ENCODE measurements at regions not wholly inside any gene's neighbourhood (a gene's known extent, or its start where the extent isn't known, plus 50 kb on each side); places are given as distances from the start of the nearest gene placed in this dataset.
"Not testable (repeated sequence)": the region's sequence is repeated elsewhere in the genome, so short reads cannot be mapped to it uniquely, and the experiment has no call there.

DNA sequence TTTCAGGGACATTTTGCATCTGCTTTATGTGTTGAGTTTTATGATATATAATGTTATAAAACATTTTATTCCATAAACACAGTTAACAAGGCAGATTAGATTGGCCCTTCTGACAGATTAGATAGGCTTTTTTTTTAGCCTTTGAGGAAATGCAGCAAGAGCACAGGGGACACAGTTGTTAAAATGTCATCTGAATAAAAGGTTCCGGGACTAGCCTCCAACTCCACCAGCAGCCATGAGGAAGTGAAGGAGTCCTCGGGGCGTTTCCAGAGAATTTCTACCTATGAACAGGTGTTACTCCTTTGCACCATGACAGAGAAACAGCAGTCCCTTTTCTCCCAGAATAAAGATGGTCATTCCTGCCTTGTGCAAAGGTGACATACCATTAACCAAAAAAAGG lies 167.8 kb upstream of the KBTBD8 start:
- TF ChIP-seq, protein P1, sequence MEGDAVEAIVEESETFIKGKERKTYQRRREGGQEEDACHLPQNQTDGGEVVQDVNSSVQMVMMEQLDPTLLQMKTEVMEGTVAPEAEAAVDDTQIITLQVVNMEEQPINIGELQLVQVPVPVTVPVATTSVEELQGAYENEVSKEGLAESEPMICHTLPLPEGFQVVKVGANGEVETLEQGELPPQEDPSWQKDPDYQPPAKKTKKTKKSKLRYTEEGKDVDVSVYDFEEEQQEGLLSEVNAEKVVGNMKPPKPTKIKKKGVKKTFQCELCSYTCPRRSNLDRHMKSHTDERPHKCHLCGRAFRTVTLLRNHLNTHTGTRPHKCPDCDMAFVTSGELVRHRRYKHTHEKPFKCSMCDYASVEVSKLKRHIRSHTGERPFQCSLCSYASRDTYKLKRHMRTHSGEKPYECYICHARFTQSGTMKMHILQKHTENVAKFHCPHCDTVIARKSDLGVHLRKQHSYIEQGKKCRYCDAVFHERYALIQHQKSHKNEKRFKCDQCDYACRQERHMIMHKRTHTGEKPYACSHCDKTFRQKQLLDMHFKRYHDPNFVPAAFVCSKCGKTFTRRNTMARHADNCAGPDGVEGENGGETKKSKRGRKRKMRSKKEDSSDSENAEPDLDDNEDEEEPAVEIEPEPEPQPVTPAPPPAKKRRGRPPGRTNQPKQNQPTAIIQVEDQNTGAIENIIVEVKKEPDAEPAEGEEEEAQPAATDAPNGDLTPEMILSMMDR (IDR thresholded peaks at IDR 0.05; ENCODE audit: borderline replicate concordance, insufficient read depth, low read depth, low read length) = no peak
- H3K4me3 ChIP-seq (ENCODE audit: low read depth, low read length) = no peak overlapping the region

DNA sequence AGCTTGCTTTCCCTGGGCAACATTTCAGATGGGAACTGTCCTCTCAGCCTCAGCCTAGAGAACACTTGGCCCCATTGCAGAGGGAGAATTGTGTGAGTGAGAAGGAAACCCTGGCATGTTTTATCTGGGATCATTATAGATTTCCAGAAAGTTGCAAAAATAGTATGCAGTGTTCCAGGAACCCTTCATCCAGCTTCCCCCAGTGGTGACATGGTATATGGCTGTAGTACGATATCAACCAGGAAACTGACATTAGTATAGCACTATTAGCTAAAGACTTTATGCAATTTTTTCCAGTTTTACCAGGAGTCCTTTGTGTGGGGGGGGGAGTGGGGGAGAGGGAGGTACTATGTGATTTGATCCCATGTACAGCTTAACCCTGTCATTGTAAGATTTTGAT lies 166.2 kb upstream of the KBTBD8 start:
- TF ChIP-seq, protein P1 (IDR thresholded peaks at IDR 0.05; ENCODE audit: borderline replicate concordance, insufficient read depth, low read depth, low read length) = no peak
- no peak overlapping the region for H3K4me3 ChIP-seq (ENCODE audit: low read depth, low read length)

DNA sequence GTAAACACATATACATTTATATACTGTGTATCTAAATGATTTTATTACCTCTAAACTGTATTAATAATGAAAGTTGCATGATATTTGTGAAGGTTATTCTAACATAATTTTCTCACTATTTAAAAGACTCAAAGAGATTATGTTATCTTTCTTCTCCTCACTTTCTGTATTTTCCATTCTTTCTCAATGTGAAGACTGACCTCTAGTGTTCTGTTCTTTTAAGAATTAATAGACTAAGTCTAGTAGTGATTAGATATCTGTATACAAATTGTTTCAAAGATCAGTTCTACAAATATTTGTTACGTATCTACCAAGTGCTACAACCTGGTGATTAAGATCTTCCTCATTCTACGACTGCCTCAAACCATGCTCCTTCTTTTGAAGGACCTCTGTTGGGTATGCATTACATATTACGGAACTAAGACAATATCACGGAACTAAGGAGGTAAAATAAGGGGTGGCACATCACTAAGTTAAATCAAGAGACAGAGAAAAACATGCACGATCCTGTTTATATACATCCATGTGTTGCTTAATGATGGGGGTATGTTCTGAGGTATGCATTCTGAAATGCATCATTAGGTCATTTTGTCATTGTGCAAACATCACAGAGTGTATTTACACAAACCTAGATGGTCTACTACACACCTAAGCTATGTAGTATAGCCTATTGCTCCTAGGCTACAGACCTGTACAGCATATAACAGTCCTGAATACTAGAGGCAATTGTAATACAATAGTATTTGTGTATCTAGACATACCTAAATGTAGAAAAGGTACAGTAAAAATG lies 161.5 kb upstream of the KBTBD8 start:
- TF ChIP-seq, protein P1 (IDR thresholded peaks at IDR 0.05; ENCODE audit: borderline replicate concordance, insufficient read depth, low read depth, low read length) = no peak

DNA sequence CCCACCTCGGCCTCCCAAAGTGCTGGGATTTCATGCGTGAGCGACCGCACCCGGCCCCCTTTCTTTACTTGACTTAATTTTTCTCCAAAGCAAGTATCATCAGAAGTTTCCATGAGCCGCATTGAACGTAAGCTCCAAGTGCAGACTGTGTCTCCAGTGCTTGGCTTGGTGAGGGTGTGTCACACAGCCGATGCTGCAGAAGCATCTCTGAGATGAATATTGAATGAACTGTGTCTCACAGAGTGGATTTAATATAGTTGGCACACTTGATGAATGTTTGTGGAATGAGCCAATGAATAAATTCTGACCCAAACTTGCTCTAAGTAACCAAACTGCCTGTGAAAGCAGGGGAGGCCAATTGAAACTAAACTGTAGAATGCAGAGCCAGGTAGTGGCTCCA lies 159.4 kb upstream of the KBTBD8 start:
- H3K4me3 ChIP-seq (ENCODE audit: low read depth, low read length) = no peak overlapping the region
- TF ChIP-seq, protein P1 (IDR thresholded peaks at IDR 0.05; ENCODE audit: borderline replicate concordance, insufficient read depth, low read depth, low read length) = no peak

More for the DNA sequence above, 161.5 kb upstream of the KBTBD8 start:
- H3K4me3 ChIP-seq (ENCODE audit: low read depth, low read length) = no peak overlapping the region

DNA sequence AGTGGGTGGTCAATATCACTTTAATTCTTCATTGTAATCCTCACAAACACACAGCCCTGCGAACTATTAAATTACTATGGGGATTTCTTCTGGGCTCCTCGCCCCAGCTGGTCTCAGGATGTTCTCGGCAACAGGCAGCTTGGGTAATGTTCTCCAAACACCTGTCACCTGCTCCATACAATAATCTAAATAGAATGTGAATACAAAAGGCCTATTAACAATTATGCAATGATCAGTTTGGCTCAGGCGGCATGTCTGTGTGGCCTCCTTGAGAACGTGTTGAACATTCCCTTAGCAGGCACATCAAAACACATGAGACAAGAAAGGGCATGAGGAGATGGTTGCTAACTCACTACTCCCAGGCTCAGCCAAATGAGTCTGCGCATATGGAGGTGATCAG lies 158.6 kb upstream of the KBTBD8 start:
- TF ChIP-seq, protein P1 (IDR thresholded peaks at IDR 0.05; ENCODE audit: borderline replicate concordance, insufficient read depth, low read depth, low read length) = no peak

DNA sequence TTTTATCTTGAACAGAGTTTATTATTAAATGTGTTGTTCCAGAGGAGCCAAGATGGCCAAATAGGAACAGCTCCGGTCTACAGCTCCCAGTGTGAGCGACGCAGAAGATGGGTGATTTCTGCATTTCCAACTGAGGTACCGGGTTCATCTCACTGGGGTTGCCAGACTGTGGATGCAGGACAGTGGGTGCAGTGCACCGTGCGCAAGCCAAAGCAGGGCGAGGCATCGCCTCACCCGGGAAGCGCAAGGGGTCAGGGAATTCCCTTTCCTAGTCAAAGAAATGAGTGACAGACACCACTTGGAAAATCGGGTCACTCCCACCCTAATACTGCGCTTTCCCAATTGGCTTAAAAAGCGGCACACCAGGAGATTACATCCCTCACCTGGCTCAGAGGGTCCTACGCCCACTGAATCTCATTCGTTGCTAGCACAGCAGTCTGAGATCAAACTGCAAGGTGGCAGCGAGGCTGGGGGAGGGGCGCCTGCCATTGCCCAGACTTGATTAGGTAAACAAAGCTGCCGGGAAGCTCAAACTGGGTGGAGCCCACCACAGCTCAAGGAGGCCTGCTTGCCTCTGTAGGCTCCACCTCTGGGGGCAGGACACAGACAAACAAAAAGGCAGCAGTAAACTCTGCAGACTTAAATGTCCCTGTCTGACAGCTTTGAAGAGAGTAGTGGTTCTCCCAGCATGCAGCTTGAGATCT lies 155.2 kb upstream of the KBTBD8 start:
- not testable (repeated sequence) for H3K4me3 ChIP-seq (ENCODE audit: low read depth, low read length)

More for the DNA sequence above, 158.6 kb upstream of the KBTBD8 start:
- H3K4me3 ChIP-seq (ENCODE audit: low read depth, low read length) = no peak overlapping the region

DNA sequence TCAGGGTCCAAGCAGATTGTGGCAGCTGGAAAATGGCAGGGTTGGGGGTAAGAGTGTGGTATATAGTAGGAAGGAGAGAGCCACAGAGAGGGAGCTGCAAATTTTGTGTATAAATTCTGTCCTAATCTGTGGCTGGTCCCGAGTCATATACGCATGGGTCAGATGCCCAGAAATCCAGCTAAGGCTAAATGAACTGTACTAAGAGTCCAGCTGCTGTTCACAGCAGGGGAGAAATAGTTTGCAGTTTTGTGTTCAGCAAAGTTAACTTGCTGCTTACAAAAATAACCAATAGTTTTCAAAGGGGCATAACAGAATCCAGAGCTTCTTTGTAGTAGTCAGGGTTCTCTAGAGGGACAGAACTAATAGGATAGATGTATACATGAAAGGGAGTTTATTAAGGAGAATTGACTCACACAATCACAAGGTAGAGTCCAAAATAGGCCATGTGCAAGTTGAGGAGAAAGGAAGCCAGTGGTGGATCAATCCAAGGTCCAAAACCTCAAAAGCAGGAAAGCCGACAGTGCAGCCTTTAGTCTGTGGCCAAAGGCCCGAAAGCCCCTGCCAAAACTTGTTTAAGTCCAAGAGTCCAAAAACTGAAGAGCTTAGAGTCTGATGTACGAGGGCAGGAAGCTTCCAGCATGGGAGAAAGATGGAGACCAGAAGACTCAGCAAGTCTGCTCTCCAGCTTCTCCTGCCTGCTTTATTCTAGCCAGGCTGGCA lies 146.1 kb upstream of the KBTBD8 start:
- TF ChIP-seq, protein P1 (IDR thresholded peaks at IDR 0.05; ENCODE audit: borderline replicate concordance, insufficient read depth, low read depth, low read length) = no peak
- H3K4me3 ChIP-seq (ENCODE audit: low read depth, low read length) = no peak overlapping the region

Data from GM12875 (cell line).